Smooth muscle cell (in vitro differentiated cells): ENCODE measurements at regions not wholly inside any gene's neighbourhood (a gene's known extent, or its start where the extent isn't known, plus 50 kb on each side); places are given as distances from the start of the nearest gene placed in this dataset.
"Not testable (repeated sequence)": the region's sequence is repeated elsewhere in the genome, so short reads cannot be mapped to it uniquely, and the experiment has no call there.

ENCODE experiments used
- DNase-seq: peaks from one replicate; lab custom pipeline; 2025; ENCODE audit not compliant: unreplicated experiment; lab: John Stamatoyannopoulos, UW
- H2AFZ ChIP-seq: fragments of 200-600 bp; sonication (generic); 2 replicates; pipeline ENCODE4 v1.6.0; 2016; ENCODE audit warnings: antibody characterized with exemption, low read depth, mild to moderate bottlenecking
- H3F3A ChIP-seq: fragments of 200-600 bp; sonication (generic); 2 replicates; pipeline ENCODE4 v1.6.0; 2017; ENCODE audit warnings: antibody characterized with exemption, low read depth
- H3K27ac ChIP-seq: fragments of 200-600 bp; sonication (generic); 2 replicates; pipeline ENCODE4 v1.5.1; 2016; ENCODE audit warnings: low read depth, mild to moderate bottlenecking
- H3K27me3 ChIP-seq: fragments of 200-600 bp; sonication (generic); 2 replicates; pipeline ENCODE4 v1.6.1; 2016; ENCODE audit warnings: low read depth, mild to moderate bottlenecking
- H3K36me3 ChIP-seq: fragments of 200-600 bp; sonication (generic); 2 replicates; pipeline ENCODE4 v1.5.1; 2016; ENCODE audit warnings: low read depth
- H3K4me1 ChIP-seq: fragments of 200-600 bp; sonication (generic); 2 replicates; pipeline ENCODE4 v1.5.1; 2016; ENCODE audit warnings: low read depth
- H3K4me2 ChIP-seq: fragments of 200-600 bp; sonication (generic); 2 replicates; pipeline ENCODE4 v1.6.0; 2016; ENCODE audit warnings: mild to moderate bottlenecking
- H3K4me3 ChIP-seq: fragments of 200-600 bp; sonication (generic); 2 replicates; pipeline ENCODE4 v1.5.1; 2016; ENCODE audit warnings: mild to moderate bottlenecking
- H3K79me2 ChIP-seq: fragments of 200-600 bp; sonication (generic); 2 replicates; pipeline ENCODE4 v1.6.0; 2016; ENCODE audit warnings: low read depth, mild to moderate bottlenecking
- H3K9ac ChIP-seq: fragments of 200-600 bp; sonication (generic); 2 replicates; pipeline ENCODE4 v1.6.0; 2016; ENCODE audit warnings: low read depth
- H3K9me3 ChIP-seq: fragments of 200-600 bp; sonication (generic); replicated peaks from 2 replicates; pipeline ENCODE4 v1.5.1; 2016; ENCODE audit warnings: low read depth
- H4K20me1 ChIP-seq: fragments of 200-600 bp; sonication (generic); 2 replicates; pipeline ENCODE4 v1.6.0; 2016; ENCODE audit warnings: low read depth
- WGBS: methylation state at CpG from one replicate; pipeline ENCODE4 v1.1.7; 2016; ENCODE audit warnings: low lambda C conversion rate; 5-methylcytosine and 5-hydroxymethylcytosine counted together
- TF ChIP-seq, protein P1 (sequence below): fragments of 200-600 bp; sonication (generic); IDR thresholded peaks from 2 replicates; pipeline ENCODE4 v1.5.1; 2017; ENCODE audit warnings: borderline replicate concordance, mild to moderate bottlenecking, antibody characterized with exemption; ENCODE audit not compliant: insufficient read depth, poor library complexity, severe bottlenecking

DNA sequence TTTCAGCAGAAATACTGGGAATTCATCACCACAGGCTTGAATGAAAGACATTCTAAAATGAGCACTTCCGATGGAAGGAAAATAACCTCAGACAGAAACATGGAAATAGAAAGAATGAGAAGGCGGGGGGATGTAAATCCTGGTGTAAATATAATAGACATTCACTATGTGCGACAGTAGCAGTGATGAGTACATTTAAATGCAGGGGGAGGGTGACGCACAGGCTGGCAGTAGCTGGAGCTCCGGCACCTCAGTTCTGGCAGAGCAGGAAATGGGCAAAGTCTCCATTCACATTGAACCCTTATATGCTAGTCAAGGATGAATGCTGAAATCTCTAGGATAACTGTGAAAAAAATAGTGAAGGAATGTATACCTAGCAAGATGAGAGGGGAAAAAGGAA, 172.7 kb upstream of the C14orf180 start:
- H3K4me3 ChIP-seq, result no peak overlapping the region
- H3F3A ChIP-seq, result no peaks in the 10 kb centered on the region
- TF ChIP-seq, protein P1, sequence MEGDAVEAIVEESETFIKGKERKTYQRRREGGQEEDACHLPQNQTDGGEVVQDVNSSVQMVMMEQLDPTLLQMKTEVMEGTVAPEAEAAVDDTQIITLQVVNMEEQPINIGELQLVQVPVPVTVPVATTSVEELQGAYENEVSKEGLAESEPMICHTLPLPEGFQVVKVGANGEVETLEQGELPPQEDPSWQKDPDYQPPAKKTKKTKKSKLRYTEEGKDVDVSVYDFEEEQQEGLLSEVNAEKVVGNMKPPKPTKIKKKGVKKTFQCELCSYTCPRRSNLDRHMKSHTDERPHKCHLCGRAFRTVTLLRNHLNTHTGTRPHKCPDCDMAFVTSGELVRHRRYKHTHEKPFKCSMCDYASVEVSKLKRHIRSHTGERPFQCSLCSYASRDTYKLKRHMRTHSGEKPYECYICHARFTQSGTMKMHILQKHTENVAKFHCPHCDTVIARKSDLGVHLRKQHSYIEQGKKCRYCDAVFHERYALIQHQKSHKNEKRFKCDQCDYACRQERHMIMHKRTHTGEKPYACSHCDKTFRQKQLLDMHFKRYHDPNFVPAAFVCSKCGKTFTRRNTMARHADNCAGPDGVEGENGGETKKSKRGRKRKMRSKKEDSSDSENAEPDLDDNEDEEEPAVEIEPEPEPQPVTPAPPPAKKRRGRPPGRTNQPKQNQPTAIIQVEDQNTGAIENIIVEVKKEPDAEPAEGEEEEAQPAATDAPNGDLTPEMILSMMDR, result no peak
- no peak overlapping the region for H3K27ac ChIP-seq
- no peak overlapping the region for H3K4me2 ChIP-seq
- no peaks in the 10 kb centered on the region for H3K36me3 ChIP-seq
- H3K9ac ChIP-seq, result no peak overlapping the region
- WGBS, result 83% methylated on average over 5 of the region's 5 CpGs
- no peak overlapping the region for H2AFZ ChIP-seq
- no peaks in the 10 kb centered on the region for H3K27me3 ChIP-seq
- no peaks in the 10 kb centered on the region for H3K4me1 ChIP-seq
- no peaks in the 10 kb centered on the region for H4K20me1 ChIP-seq
- DNase-seq, result no peak
- no peaks in the 10 kb centered on the region for H3K79me2 ChIP-seq
- H3K9me3 ChIP-seq, result no peaks in the 10 kb centered on the region

DNA sequence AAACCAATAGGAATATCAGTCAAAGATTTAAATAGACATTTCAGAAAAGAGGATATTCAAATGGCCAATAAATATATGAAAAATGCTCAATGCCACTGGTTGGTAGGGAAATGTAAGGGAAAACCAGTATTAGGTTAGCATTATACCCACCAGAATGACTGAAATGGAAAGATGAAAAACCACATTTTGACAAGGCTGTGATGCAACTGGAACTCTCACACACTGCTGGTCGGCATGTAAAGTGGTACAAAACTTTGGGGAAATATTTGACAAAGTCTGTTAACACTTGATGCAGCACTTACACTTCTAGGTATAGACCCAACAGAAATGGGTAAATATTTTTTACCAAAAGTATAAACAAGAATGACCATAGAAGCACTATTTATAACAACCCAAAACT, 163.2 kb upstream of the C14orf180 start:
- Histone ChIP-seq H3K9me3 (no peaks in the 10 kb centered on the region), H3K79me2 (no peaks in the 10 kb centered on the region), H3K27me3 (peaks cover 13% of the 10 kb centered on the region), H3F3A (no peaks in the 10 kb centered on the region), H3K9ac (no peak overlapping the region), H3K4me1 (peaks cover 21% of the 10 kb centered on the region), H2AFZ (no peak overlapping the region), H4K20me1 (no peaks in the 10 kb centered on the region), H3K4me3 (no peak overlapping the region), H3K27ac (no peak overlapping the region), H3K36me3 (no peaks in the 10 kb centered on the region), H3K4me2 (no peak overlapping the region)
- 68% methylated on average over 1 of the region's 1 CpG for WGBS
- no peak for DNase-seq
- TF ChIP-seq, protein P1, result no peak

DNA sequence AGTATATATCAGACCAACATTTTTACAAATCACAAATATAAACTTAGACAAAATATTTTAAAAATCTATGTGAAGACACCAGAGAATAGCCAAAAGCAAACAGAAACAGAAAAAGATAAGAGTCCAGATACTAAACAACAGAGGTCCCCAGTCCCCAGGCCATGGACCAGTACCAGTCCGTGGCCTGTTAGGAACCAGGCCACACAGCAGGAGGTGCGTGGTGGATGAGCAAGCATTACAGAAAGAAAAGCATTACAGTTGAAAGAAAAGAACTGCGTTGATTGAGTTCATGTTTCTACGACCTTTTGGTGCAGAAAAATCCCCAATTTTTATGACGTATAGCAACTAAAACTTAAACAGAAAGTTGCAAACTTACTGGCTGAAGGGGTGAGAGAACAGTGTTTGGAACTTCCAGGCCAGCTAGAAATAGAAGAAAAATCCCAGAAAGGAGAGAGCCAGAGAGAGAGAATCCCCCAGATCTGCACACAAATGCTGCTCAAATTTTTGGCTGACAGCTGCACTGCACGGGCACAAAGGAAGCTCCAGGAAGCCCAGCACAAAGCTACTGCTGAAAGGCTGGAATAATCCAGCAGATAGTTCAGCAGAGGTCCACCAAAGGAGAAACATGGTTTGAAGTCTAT, 159.6 kb upstream of the C14orf180 start:
- Histone ChIP-seq H3K27ac (no peak overlapping the region), H3K36me3 (no peaks in the 10 kb centered on the region), H3K4me2 (no peak overlapping the region), H3K4me3 (no peak overlapping the region), H4K20me1 (no peaks in the 10 kb centered on the region), H3F3A (no peaks in the 10 kb centered on the region), H3K27me3 (peaks cover 13% of the 10 kb centered on the region), H3K4me1 (peaks cover 21% of the 10 kb centered on the region), H2AFZ (no peak overlapping the region), H3K9ac (no peak overlapping the region), H3K79me2 (no peaks in the 10 kb centered on the region), H3K9me3 (no peaks in the 10 kb centered on the region)
- TF ChIP-seq, protein P1, result no peak
- DNase-seq, result no peak
- 77% methylated on average over 6 of the region's 6 CpGs for WGBS

DNA sequence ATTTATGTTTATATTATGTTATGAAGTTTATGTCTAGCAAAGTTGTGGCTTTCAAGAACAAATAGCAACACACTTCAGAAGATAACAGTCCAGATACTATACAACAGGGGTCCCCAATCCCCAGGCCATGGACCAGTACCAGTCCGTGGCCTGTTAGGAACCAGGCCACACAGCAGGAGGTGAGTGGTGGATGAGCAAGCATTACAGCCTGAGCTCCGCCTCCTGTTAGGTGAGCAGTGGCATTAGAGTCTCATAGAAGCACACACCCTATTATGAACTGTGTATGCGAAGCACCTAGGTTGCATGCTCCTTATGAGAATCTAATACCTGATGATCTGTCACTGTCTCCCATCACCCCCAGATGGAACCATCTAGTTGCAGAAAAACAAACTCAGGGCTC, 159.0 kb upstream of the C14orf180 start:
- H3K9ac ChIP-seq, H4K20me1 ChIP-seq, H3K4me2 ChIP-seq, DNase-seq, H3F3A ChIP-seq, H2AFZ ChIP-seq, H3K27ac ChIP-seq, H3K36me3 ChIP-seq, H3K9me3 ChIP-seq, H3K4me3 ChIP-seq, H3K79me2 ChIP-seq: not testable (repeated sequence)
- WGBS, result 89% methylated on average over 3 of the region's 3 CpGs
- H3K4me1 ChIP-seq, result peaks cover 21% of the 10 kb centered on the region
- H3K27me3 ChIP-seq, result peaks cover 13% of the 10 kb centered on the region
